Left lung (tissue), 4 donors: ENCODE measurements at regions not wholly inside any gene's neighbourhood (a gene's known extent, or its start where the extent isn't known, plus 50 kb on each side); places are given as distances from the start of the nearest gene placed in this dataset.

Experiments
- ATAC-seq: fragments of 200-7000 bp; cut with Tn5 transposase; one replicate; pipeline ENCODE4 v1.9.1; 2020; ENCODE audit warnings: moderate library complexity
- DNase-seq, 4 donors: peaks; one replicate each; pipeline ENCODE4 v3.0.0-alpha.2; 2013 to 2020
- H3K27ac ChIP-seq, 2 donors: fragments of 200-600 bp; sonication (generic) in 1 of 2; one replicate each; pipeline versions ENCODE4 v1.5.0 to v1.8.0; 2020 to 2021
- H3K27me3 ChIP-seq, 2 donors: fragments of 200-600 bp; sonication (generic) in 1 of 2; one replicate each; pipeline versions ENCODE4 v1.5.0 to v1.8.0; 2020 to 2021
- H3K36me3 ChIP-seq, 2 donors: fragments of 200-600 bp; sonication (generic) in 1 of 2; one replicate each; pipeline versions ENCODE4 v1.5.0 to v1.8.0; 2020 to 2021
- H3K4me1 ChIP-seq, 2 donors: fragments of 200-600 bp; one replicate each; pipeline ENCODE4 v1.8.0; 2021
- H3K4me3 ChIP-seq, 2 donors: fragments of 200-600 bp; sonication (generic) in 1 of 2; one replicate each; pipeline versions ENCODE4 v1.5.0 to v1.8.0; 2020 to 2021; ENCODE audit warnings: mild to moderate bottlenecking in 1 of 2
- H3K9me3 ChIP-seq, 2 donors: fragments of 200-600 bp; sonication (generic) in 1 of 2; one replicate each; pipeline versions ENCODE4 v1.5.0 to v1.8.0; 2020 to 2021
- intact Hi-C, 2 donors: fragments of 100-400 bp; cut with DNase I; formaldehyde crosslinking; loops; one replicate each; pipeline versions ENCODE4 v1.11.2 to v1.14.2; 2022
- TF ChIP-seq, protein P1 (sequence below), 2 donors: fragments of 200-600 bp; sonication (generic) in 1 of 2; IDR thresholded peaks; one replicate each; pipeline versions ENCODE4 v1.5.0 to v1.8.0; 2021; ENCODE audit warnings: antibody characterized with exemption in 2 of 2
- donor health status: DM: no; HTN: yes; CAD: no.
- donor health status: DM: no; HTN: no; CAD: no.

DNA sequence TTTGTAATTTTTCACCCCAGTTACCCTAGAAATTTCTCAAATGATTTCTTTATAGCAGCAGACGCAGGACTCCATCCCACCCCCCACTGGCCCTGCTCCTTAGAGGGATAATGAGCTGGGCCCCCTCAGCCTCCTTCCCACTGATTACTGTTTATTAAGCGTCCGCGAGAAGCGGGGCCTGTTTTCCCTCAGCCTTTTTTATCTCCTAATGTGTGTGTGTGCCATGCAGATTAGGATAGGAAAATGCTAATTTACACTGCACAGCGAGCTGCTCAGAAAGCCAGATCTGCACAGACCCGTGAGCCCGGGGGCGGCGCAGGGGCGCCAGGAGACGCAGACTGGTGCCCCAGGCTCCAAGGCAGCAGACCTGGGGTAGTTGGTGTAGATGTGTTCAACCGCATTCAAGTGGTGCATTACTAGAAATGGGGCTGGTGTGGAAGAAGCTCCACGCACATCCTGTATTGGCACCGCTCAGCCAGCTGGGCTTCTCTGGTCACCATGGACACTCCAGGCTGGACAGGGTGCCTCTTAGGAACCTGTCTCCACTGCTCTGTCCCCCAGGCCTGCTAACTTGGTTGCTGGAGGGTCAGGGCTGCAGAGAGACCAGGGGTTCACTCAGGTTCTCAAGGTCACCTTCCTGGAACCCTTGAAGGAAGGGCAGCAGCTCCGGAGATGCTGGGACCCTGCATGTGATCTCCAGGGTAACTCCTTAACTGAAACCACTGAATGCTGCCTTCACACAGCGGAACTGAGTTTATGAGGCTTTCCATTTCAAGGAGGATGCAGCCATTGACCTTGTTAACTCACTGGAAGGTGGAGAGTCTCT, 256.3 kb downstream of the ERMARD start:
- H3K4me3 ChIP-seq = no peak overlapping the region
- H3K4me1 ChIP-seq = peaks cover 0 to 9% of the 10 kb centered on the region in 2 donors
- H3K9me3 ChIP-seq = peaks cover 0 to 23% of the 10 kb centered on the region in 2 donors
- intact Hi-C loops = no loop called here
- no peaks in the 10 kb centered on the region for H3K36me3 ChIP-seq
- TF ChIP-seq, protein P1, sequence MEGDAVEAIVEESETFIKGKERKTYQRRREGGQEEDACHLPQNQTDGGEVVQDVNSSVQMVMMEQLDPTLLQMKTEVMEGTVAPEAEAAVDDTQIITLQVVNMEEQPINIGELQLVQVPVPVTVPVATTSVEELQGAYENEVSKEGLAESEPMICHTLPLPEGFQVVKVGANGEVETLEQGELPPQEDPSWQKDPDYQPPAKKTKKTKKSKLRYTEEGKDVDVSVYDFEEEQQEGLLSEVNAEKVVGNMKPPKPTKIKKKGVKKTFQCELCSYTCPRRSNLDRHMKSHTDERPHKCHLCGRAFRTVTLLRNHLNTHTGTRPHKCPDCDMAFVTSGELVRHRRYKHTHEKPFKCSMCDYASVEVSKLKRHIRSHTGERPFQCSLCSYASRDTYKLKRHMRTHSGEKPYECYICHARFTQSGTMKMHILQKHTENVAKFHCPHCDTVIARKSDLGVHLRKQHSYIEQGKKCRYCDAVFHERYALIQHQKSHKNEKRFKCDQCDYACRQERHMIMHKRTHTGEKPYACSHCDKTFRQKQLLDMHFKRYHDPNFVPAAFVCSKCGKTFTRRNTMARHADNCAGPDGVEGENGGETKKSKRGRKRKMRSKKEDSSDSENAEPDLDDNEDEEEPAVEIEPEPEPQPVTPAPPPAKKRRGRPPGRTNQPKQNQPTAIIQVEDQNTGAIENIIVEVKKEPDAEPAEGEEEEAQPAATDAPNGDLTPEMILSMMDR (IDR thresholded peaks at IDR 0.05) = no peak
- ATAC-seq (no peak), DNase-seq (peak in 2 of 4 donors; percentile 45 to 47)
- H3K27me3 ChIP-seq = peaks cover 0 to 22% of the 10 kb centered on the region in 2 donors
- no peak overlapping the region for H3K27ac ChIP-seq

DNA sequence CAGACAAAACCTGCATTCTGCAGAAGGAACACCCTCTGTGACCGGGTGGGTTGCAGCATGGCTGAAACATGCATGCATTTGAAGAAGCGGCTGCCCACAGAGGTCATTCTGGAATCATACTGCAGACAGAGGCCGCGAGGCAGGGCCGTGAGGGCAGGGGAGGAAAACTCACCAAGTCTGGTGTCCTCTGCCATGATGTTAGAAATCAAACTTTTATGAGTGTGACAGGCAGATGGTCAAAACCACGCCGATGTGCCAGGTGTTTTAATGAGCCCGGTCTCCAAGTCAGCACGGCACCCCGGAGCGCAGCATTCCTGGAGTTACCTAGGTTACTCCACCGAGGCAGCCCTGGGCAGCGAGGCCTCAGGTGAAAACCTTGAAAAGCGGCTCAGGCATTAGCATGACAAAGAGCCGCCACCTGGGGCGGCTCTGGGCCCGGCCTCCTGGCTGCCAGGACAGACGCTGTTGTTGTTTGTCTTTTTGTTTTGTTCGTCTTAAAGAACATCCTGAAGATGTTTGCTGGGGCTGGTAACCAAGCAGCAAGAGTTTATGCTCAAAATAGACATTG, 255.6 kb downstream of the ERMARD start:
- Histone ChIP-seq H3K4me3 (no peak overlapping the region), H3K9me3 (peaks cover 0 to 27% of the 10 kb centered on the region in 2 donors), H3K36me3 (no peaks in the 10 kb centered on the region), H3K27me3 (peaks cover 0 to 22% of the 10 kb centered on the region in 2 donors), H3K27ac (no peak overlapping the region), H3K4me1 (peaks cover 0 to 9% of the 10 kb centered on the region in 2 donors)
- DNase-seq = peak in 1 of 4 donors; percentile 65
- ATAC-seq = no peak
- intact Hi-C loops = no loop called here
- TF ChIP-seq, protein P1 (IDR thresholded peaks at IDR 0.05) = no peak

DNA sequence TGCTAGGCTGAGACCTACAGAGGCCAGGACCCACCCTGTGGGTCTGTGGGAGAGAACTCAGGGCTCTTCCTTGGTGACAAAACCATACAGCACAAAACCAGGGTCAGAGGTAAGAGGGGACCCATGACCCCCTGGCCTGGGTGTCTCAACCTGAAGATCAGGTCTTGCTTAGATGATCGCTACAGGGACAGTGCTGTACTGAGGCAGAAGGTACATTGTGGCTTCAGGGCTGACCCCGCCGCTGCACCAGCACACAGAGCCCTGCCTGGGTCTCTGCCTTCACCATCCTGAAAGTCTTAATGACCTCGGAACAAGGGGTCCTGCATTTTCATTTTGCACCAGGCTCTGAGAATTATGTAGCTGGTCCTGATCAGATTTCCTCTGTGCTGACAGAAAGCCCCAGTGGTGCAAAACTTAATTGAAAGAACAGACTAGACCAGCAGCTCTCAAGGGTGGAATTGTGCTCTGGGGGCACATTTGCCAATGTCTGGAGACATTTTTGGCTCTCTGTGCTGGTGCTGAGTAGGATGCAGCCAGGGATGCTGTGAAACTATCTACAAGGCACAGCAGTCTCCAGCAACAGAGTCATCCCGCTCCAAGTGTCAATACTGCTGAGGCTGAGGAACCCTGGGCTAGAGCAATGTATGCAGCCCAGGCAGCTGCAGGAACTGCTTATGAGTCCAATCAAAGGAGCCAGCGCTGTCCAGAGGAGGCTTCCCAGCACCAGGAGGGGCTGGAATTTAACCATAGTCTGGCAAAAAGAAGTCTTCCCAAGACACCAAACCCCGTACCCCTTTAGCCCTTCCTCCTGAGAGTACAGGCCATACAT, 254.9 kb downstream of the ERMARD start:
- Histone ChIP-seq H3K4me3 (no peak overlapping the region), H3K4me1 (peaks cover 0 to 4% of the 10 kb centered on the region in 2 donors), H3K27ac (peak overlapping the region in 1 of 2 donors; percentile 43), H3K27me3 (peaks cover 0 to 28% of the 10 kb centered on the region in 2 donors), H3K9me3 (peaks cover 0 to 34% of the 10 kb centered on the region in 2 donors), H3K36me3 (no peaks in the 10 kb centered on the region)
- intact Hi-C loops = no loop called here
- ATAC-seq (no peak), DNase-seq (peak in 1 of 4 donors; percentile 32)
- TF ChIP-seq, protein P1 (IDR thresholded peaks at IDR 0.05) = no peak

DNA sequence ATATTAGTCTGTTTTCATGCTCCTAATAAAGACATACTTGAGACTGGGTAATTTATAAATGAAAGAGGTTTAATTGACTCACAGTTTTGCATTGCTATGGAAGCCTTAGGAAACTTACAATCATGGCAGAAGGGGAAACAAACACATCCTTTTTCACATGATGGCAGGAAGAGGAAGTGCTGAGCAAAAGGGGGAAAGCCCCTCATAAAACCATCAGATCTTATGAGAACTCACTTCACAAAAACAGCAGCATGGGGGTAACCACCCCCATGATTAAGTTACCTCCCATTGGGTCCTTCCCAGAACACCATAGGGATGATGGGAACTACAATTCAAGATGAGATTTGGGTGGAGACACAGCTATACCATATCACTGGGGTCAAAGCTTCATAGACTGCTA, 254.2 kb downstream of the ERMARD start:
- DNase-seq = no peak
- Histone ChIP-seq H3K4me3 (no peak overlapping the region), H3K27ac (peak overlapping the region in 1 of 2 donors; percentile 43), H3K27me3 (peaks cover 0 to 28% of the 10 kb centered on the region in 2 donors), H3K36me3 (no peaks in the 10 kb centered on the region), H3K4me1 (no peaks in the 10 kb centered on the region), H3K9me3 (peaks cover 0 to 35% of the 10 kb centered on the region in 2 donors)
- no peak for ATAC-seq
- intact Hi-C loops = no loop called here
- TF ChIP-seq, protein P1 (IDR thresholded peaks at IDR 0.05) = no peak
